GM12878 (cell line): ENCODE measurements at regions not wholly inside any gene's neighbourhood (a gene's known extent, or its start where the extent isn't known, plus 50 kb on each side); places are given as distances from the start of the nearest gene placed in this dataset.

Source experiments
- ATAC-seq: fragments of 200-7000 bp; cut with Tn5 transposase; 3 replicates; pipeline ENCODE4 v1.9.1; 2020; ENCODE audit warnings: mild to moderate bottlenecking, moderate library complexity
- BruUV-seq: library from RNA; stranded (reverse); fragments of 400-500 nt; replicated peaks from 2 replicates; lab custom pipeline; 2021; lab: Mats Ljungman, UMichigan
- CTCF ChIA-PET: fragments of 300-600 bp; sonication (Branson Sonifier 250); formaldehyde crosslinking; extraction: SDS; loops from one replicate; lab custom pipeline; 2021; ENCODE audit warnings: inconsistent platforms; lab: Yijun Ruan, JAX
- POLR2A ChIA-PET: fragments of 350-600 bp; formaldehyde crosslinking; extraction: SDS; loops from one replicate; lab custom pipeline; 2021; ENCODE audit warnings: inconsistent platforms; lab: Charles Lee
- RAD21 ChIA-PET: fragments of 300-600 bp; sonication (Branson Sonifier 250); formaldehyde crosslinking; loops from one replicate; lab custom pipeline; 2023; ENCODE audit warnings: antibody characterized with exemption; ENCODE audit not compliant: unreplicated experiment; lab: Charles Lee
- SMC1A ChIA-PET: fragments of 300-600 bp; sonication (Branson Sonifier 250); formaldehyde crosslinking; loops from one replicate; lab custom pipeline; 2023; ENCODE audit not compliant: unreplicated experiment, uncharacterized antibody; lab: Charles Lee
- DNase-seq: peaks from one replicate; pipeline ENCODE4 v3.0.0-alpha.2; 2011; ENCODE audit warnings: low read depth, low spot score
- FAIRE-seq: peaks from 3 replicates; lab custom pipeline; 2011; peaks lifted over from hg19 to GRCh38; lab: Jason Lieb, UNC
- H2AFZ ChIP-seq: 2 replicates; pipeline ENCODE4 v1.6.0; 2011; ENCODE audit warnings: low read depth, low read length, control low read depth; ENCODE audit not compliant: control insufficient read depth
- H3K27ac ChIP-seq: 2 replicates; pipeline ENCODE4 v1.5.1; 2011; ENCODE audit warnings: control low read depth; ENCODE audit not compliant: control insufficient read depth, insufficient read depth
- H3K27me3 ChIP-seq, 2 experiments: replicated peaks in 1 of 2; 2 replicates each; pipeline versions ENCODE4 v1.6.0 to v1.6.1; 2011; ENCODE audit warnings: low read length in 1 of 2; ENCODE audit not compliant: control insufficient read depth in 2 of 2, insufficient read depth in 2 of 2
- H3K36me3 ChIP-seq, 2 experiments: 2 replicates each; pipeline ENCODE4 v1.5.1; 2011; ENCODE audit warnings: low read length in 1 of 2; ENCODE audit not compliant: control insufficient read depth in 2 of 2, insufficient read depth in 2 of 2
- H3K4me1 ChIP-seq: 2 replicates; pipeline ENCODE4 v1.6.1; 2011; ENCODE audit warnings: mild to moderate bottlenecking, low read length, moderate library complexity, mixed read lengths; ENCODE audit not compliant: control insufficient read depth, insufficient read depth
- H3K4me2 ChIP-seq: 2 replicates; pipeline ENCODE4 v1.6.0; 2011; ENCODE audit warnings: control low read depth; ENCODE audit not compliant: control insufficient read depth, insufficient read depth
- H3K4me3 ChIP-seq: fragments of 200-600 bp; sonication (generic); 2 replicates; pipeline ENCODE4 v1.5.1; 2016
- H3K79me2 ChIP-seq: 2 replicates; pipeline ENCODE4 v1.6.0; 2011; ENCODE audit warnings: low read length; ENCODE audit not compliant: control insufficient read depth, insufficient read depth
- H3K9ac ChIP-seq: 2 replicates; pipeline ENCODE4 v1.8.0; 2011; ENCODE audit warnings: low read length, control low read depth, mixed read lengths; ENCODE audit not compliant: control insufficient read depth, insufficient read depth
- H3K9me3 ChIP-seq: replicated peaks from 3 replicates; pipeline ENCODE4 v1.5.1; 2011; ENCODE audit warnings: mild to moderate bottlenecking, low read length; ENCODE audit not compliant: control insufficient read depth, insufficient read depth
- H4K20me1 ChIP-seq: 2 replicates; pipeline ENCODE4 v1.6.0; 2011; ENCODE audit not compliant: control insufficient read depth, insufficient read depth
- ASH2L ChIP-seq: fragments of 300-600, 200-600 bp; sonication (generic); IDR thresholded peaks from 2 replicates; pipeline ENCODE4 v1.6.1; 2017; ENCODE audit warnings: low read depth, mild to moderate bottlenecking, borderline replicate concordance
- CHD4 ChIP-seq: fragments of 200-600 bp; sonication (generic); IDR thresholded peaks from 2 replicates; pipeline ENCODE4 v1.6.1; 2016; ENCODE audit warnings: mild to moderate bottlenecking
- NFYA ChIP-seq: IDR thresholded peaks from 2 replicates; pipeline ENCODE4 v1.6.1; 2011; ENCODE audit warnings: low read depth, mild to moderate bottlenecking, low read length, improper control_type of control experiment, borderline replicate concordance
- POLR2A ChIP-seq: IDR thresholded peaks from 2 replicates; pipeline ENCODE4 v1.6.1; 2011; ENCODE audit warnings: low read depth, mild to moderate bottlenecking, low read length
- SREBF1 ChIP-seq: IDR thresholded peaks from 2 replicates; pipeline ENCODE4 v1.6.1; 2012; ENCODE audit warnings: mild to moderate bottlenecking, low read length
- SREBF2 ChIP-seq: IDR thresholded peaks from 2 replicates; pipeline ENCODE4 v1.6.1; 2012; ENCODE audit warnings: mild to moderate bottlenecking, low read length
- STAT1 ChIP-seq: fragments of 450-650 bp; conservative IDR thresholded peaks from 2 replicates; pipeline ENCODE4 v1.6.1; 2014; ENCODE audit warnings: antibody characterized with exemption, mild to moderate bottlenecking
- SUZ12 ChIP-seq: fragments of 200-600 bp; sonication (generic); IDR thresholded peaks from one replicate; pipeline ENCODE4 v1.6.1; 2018; ENCODE audit warnings: antibody characterized with exemption, mild to moderate bottlenecking; ENCODE audit not compliant: unreplicated experiment
- in situ Hi-C: fragments of 300-500 bp; cut with MboI; formaldehyde crosslinking; loops from 9 replicates; pipeline ENCODE4 v1.14.3; 2018; ENCODE audit warnings: mixed read lengths
- intact Hi-C: fragments of 100-400 bp; cut with micrococcal nuclease; formaldehyde crosslinking; loops from one replicate; pipeline ENCODE4 v1.14.2; 2022; ENCODE audit not compliant: unreplicated experiment
- TF ChIP-seq, protein P1 (sequence below): fragments of 150-350 bp; IDR thresholded peaks from 2 replicates; pipeline ENCODE4 v1.6.1; 2014; ENCODE audit warnings: mild to moderate bottlenecking, low read depth, low read length
- TF ChIP-seq, protein P2 (sequence below): fragments of 450-650 bp; IDR thresholded peaks from 2 replicates; pipeline ENCODE4 v1.6.1; 2017; ENCODE audit warnings: low read depth, mild to moderate bottlenecking, moderate library complexity
- TF ChIP-seq, protein P3 (sequence below): fragments of 450-650 bp; IDR thresholded peaks from 2 replicates; pipeline ENCODE4 v1.6.1; 2017; ENCODE audit warnings: mild to moderate bottlenecking, moderate library complexity
- TF ChIP-seq, protein P4 (sequence below): fragments of 450-650 bp; IDR thresholded peaks from 2 replicates; pipeline ENCODE4 v1.6.1; 2014; ENCODE audit warnings: mild to moderate bottlenecking

DNA sequence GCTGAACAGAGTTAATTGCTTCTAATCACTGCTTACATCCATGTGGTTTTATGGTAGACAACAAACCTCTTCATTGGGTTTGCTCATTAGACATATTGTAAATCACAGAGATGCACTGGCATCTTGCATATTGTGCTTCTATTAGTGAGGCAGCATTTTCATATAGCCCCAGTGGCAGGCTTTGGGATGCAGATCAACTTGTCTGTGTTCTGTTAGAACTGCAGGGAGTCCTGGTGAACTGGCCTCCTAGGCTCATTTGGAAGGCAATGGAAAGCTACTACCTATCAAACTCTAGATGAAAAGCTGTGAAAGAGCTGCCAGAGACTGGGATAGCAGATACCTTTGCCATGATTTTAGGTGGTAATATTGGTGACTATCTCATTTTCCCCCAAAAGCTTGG lies 108.8 kb downstream of the NAA11 start:
- no peaks in the 10 kb centered on the region for H4K20me1 ChIP-seq
- ATAC-seq (no peak), FAIRE-seq (no peak), DNase-seq (no peak)
- no peak overlapping the region for H3K27ac ChIP-seq
- H3K36me3 ChIP-seq, result no peaks in the 10 kb centered on the region
- no peaks in the 10 kb centered on the region for H3K9me3 ChIP-seq
- in situ Hi-C loops, result no loop called here
- ChIA-PET SMC1A (interaction anchor here (1.2 to 2.5 kb wide), 4 partner anchors 9 to 174 kb away, joined by 3 to 10 read pairs (median 4); no protein-coding TSS in a partner anchor), RAD21 (interaction anchor here (1.6 kb wide), 1 partner anchor 14 kb away, joined by 4 read pairs; no protein-coding TSS in a partner anchor), POLR2A (no interaction called here), CTCF (no interaction called here)
- H3K4me1 ChIP-seq, result no peaks in the 10 kb centered on the region
- TF ChIP-seq SREBF2 (no peak), SREBF1 (no peak), ASH2L (no peak), STAT1 (no peak), SUZ12 (no peak), CHD4 (no peak), NFYA (no peak), POLR2A (no peak)
- TF ChIP-seq, protein P1, sequence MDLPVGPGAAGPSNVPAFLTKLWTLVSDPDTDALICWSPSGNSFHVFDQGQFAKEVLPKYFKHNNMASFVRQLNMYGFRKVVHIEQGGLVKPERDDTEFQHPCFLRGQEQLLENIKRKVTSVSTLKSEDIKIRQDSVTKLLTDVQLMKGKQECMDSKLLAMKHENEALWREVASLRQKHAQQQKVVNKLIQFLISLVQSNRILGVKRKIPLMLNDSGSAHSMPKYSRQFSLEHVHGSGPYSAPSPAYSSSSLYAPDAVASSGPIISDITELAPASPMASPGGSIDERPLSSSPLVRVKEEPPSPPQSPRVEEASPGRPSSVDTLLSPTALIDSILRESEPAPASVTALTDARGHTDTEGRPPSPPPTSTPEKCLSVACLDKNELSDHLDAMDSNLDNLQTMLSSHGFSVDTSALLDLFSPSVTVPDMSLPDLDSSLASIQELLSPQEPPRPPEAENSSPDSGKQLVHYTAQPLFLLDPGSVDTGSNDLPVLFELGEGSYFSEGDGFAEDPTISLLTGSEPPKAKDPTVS, result no peak
- TF ChIP-seq, protein P2, sequence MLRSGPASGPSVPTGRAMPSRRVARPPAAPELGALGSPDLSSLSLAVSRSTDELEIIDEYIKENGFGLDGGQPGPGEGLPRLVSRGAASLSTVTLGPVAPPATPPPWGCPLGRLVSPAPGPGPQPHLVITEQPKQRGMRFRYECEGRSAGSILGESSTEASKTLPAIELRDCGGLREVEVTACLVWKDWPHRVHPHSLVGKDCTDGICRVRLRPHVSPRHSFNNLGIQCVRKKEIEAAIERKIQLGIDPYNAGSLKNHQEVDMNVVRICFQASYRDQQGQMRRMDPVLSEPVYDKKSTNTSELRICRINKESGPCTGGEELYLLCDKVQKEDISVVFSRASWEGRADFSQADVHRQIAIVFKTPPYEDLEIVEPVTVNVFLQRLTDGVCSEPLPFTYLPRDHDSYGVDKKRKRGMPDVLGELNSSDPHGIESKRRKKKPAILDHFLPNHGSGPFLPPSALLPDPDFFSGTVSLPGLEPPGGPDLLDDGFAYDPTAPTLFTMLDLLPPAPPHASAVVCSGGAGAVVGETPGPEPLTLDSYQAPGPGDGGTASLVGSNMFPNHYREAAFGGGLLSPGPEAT, result no peak
- TF ChIP-seq, protein P3, sequence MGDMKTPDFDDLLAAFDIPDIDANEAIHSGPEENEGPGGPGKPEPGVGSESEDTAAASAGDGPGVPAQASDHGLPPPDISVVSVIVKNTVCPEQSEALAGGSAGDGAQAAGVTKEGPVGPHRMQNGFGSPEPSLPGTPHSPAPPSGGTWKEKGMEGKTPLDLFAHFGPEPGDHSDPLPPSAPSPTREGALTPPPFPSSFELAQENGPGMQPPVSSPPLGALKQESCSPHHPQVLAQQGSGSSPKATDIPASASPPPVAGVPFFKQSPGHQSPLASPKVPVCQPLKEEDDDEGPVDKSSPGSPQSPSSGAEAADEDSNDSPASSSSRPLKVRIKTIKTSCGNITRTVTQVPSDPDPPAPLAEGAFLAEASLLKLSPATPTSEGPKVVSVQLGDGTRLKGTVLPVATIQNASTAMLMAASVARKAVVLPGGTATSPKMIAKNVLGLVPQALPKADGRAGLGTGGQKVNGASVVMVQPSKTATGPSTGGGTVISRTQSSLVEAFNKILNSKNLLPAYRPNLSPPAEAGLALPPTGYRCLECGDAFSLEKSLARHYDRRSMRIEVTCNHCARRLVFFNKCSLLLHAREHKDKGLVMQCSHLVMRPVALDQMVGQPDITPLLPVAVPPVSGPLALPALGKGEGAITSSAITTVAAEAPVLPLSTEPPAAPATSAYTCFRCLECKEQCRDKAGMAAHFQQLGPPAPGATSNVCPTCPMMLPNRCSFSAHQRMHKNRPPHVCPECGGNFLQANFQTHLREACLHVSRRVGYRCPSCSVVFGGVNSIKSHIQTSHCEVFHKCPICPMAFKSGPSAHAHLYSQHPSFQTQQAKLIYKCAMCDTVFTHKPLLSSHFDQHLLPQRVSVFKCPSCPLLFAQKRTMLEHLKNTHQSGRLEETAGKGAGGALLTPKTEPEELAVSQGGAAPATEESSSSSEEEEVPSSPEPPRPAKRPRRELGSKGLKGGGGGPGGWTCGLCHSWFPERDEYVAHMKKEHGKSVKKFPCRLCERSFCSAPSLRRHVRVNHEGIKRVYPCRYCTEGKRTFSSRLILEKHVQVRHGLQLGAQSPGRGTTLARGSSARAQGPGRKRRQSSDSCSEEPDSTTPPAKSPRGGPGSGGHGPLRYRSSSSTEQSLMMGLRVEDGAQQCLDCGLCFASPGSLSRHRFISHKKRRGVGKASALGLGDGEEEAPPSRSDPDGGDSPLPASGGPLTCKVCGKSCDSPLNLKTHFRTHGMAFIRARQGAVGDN, result no peak
- TF ChIP-seq, protein P4, sequence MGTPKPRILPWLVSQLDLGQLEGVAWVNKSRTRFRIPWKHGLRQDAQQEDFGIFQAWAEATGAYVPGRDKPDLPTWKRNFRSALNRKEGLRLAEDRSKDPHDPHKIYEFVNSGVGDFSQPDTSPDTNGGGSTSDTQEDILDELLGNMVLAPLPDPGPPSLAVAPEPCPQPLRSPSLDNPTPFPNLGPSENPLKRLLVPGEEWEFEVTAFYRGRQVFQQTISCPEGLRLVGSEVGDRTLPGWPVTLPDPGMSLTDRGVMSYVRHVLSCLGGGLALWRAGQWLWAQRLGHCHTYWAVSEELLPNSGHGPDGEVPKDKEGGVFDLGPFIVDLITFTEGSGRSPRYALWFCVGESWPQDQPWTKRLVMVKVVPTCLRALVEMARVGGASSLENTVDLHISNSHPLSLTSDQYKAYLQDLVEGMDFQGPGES, result no peak
- no peak overlapping the region for H3K4me3 ChIP-seq
- H2AFZ ChIP-seq, result no peak overlapping the region
- H3K4me2 ChIP-seq, result no peak overlapping the region
- intact Hi-C loops, result no loop called here
- H3K79me2 ChIP-seq, result no peaks in the 10 kb centered on the region
- H3K27me3 ChIP-seq, result no peaks in the 10 kb centered on the region
- no TSS peak for BruUV-seq
- no peak overlapping the region for H3K9ac ChIP-seq
